Mesothelial cell of epicardium (in vitro differentiated cells): ENCODE measurements at regions not wholly inside any gene's neighbourhood (a gene's known extent, or its start where the extent isn't known, plus 50 kb on each side); places are given as distances from the start of the nearest gene placed in this dataset.

Experiments
- DNase-seq, 2 experiments: peaks; one replicate each; pipeline ENCODE4 v3.0.0; 2021; ENCODE audit warnings: low spot score in 2 of 2; ENCODE audit not compliant: unreplicated experiment in 2 of 2
- H3K27ac Mint-ChIP-seq: 2 replicates; pipeline ENCODE4 v1.8.0; 2021; ENCODE audit warnings: mixed read lengths
- H3K27me3 Mint-ChIP-seq: 2 replicates; pipeline ENCODE4 v1.8.0; 2021; ENCODE audit warnings: low read depth, mixed read lengths
- H3K36me3 Mint-ChIP-seq: 2 replicates; pipeline ENCODE4 v1.8.0; 2021; ENCODE audit warnings: mixed read lengths
- H3K4me1 Mint-ChIP-seq: 2 replicates; pipeline ENCODE4 v1.8.0; 2021; ENCODE audit warnings: mixed read lengths
- H3K4me3 Mint-ChIP-seq: 2 replicates; pipeline ENCODE4 v1.8.0; 2021; ENCODE audit warnings: mild to moderate bottlenecking, moderate library complexity, mixed read lengths
- H3K9me3 Mint-ChIP-seq: 2 replicates; pipeline ENCODE4 v1.8.0; 2021; ENCODE audit warnings: mixed read lengths
- CTCF ChIP-seq: fragments of 200-600 bp; sonication (generic); IDR thresholded peaks from one replicate; pipeline ENCODE4 v1.5.0; 2021; ENCODE audit warnings: antibody characterized with exemption; ENCODE audit not compliant: unreplicated experiment

- peaks cover 49% of the 10 kb centered on the region for H3K27me3 Mint-ChIP-seq
- no peak overlapping the region for H3K27ac Mint-ChIP-seq
- no peak overlapping the region for H3K4me3 Mint-ChIP-seq
- no peak for DNase-seq
- no peak for TF ChIP-seq CTCF
- H3K4me1 Mint-ChIP-seq: no peaks in the 10 kb centered on the region
- H3K9me3 Mint-ChIP-seq: no peaks in the 10 kb centered on the region
- H3K36me3 Mint-ChIP-seq: no peaks in the 10 kb centered on the region
Observed at GRCh38 chr10:128373071-128373749, 247.0 kb upstream of the MKI67 start.

GRCh38 chr10:128373831-128374230 is 247.6 kb upstream of the MKI67 start:
- H3K4me3 Mint-ChIP-seq: no peak overlapping the region
- H3K27me3 Mint-ChIP-seq: peaks cover 52% of the 10 kb centered on the region
- DNase-seq: no peak
- H3K9me3 Mint-ChIP-seq: no peaks in the 10 kb centered on the region
- no peak for TF ChIP-seq CTCF
- H3K36me3 Mint-ChIP-seq: no peaks in the 10 kb centered on the region
- no peaks in the 10 kb centered on the region for H3K4me1 Mint-ChIP-seq
- no peak overlapping the region for H3K27ac Mint-ChIP-seq

GRCh38 chr10:128375171-128375570 is 248.9 kb upstream of the MKI67 start:
- Mint-ChIP-seq H3K27ac (no peak overlapping the region), H3K4me3 (no peak overlapping the region), H3K4me1 (no peaks in the 10 kb centered on the region), H3K27me3 (peaks cover 62% of the 10 kb centered on the region), H3K9me3 (no peaks in the 10 kb centered on the region), H3K36me3 (no peaks in the 10 kb centered on the region)
- no peak for TF ChIP-seq CTCF
- DNase-seq: no peak

GRCh38 chr10:128377364-128377987 is 251.3 kb upstream of the MKI67 start:
- H3K36me3 Mint-ChIP-seq: no peaks in the 10 kb centered on the region
- H3K4me1 Mint-ChIP-seq: no peaks in the 10 kb centered on the region
- H3K27ac Mint-ChIP-seq: no peak overlapping the region
- H3K9me3 Mint-ChIP-seq: no peaks in the 10 kb centered on the region
- peaks cover 63% of the 10 kb centered on the region for H3K27me3 Mint-ChIP-seq
- H3K4me3 Mint-ChIP-seq: no peak overlapping the region
- no peak for DNase-seq
- no peak for TF ChIP-seq CTCF

- DNase-seq: no peak
- H3K27me3 Mint-ChIP-seq: peaks cover 60% of the 10 kb centered on the region
- no peak overlapping the region for H3K27ac Mint-ChIP-seq
- no peaks in the 10 kb centered on the region for H3K9me3 Mint-ChIP-seq
- no peaks in the 10 kb centered on the region for H3K36me3 Mint-ChIP-seq
- no peak for TF ChIP-seq CTCF
- no peaks in the 10 kb centered on the region for H3K4me1 Mint-ChIP-seq
- H3K4me3 Mint-ChIP-seq: no peak overlapping the region
Observed at GRCh38 chr10:128377988-128378387, 251.8 kb upstream of the MKI67 start.
